Thoracic aorta (tissue), 2 donors: ENCODE measurements at regions not wholly inside any gene's neighbourhood (a gene's known extent, or its start where the extent isn't known, plus 50 kb on each side); places are given as distances from the start of the nearest gene placed in this dataset.

Experiments
- ATAC-seq: fragments of 150-250 bp; one replicate; pipeline ENCODE4 v1.8.0; 2017; ENCODE audit warnings: low read depth; ENCODE audit not compliant: insufficient number of reproducible peaks, low FRiP score
- DNase-seq: peaks from one replicate; pipeline ENCODE4 v3.0.0-alpha.2; 2020; ENCODE audit warnings: low spot score
- H3K27ac ChIP-seq, 2 donors: fragments of 200-600 bp; sonication (generic); 1 replicate in 1 of 2; 2 replicates in 1 of 2; pipeline ENCODE4 v1.5.1; 2016; ENCODE audit warnings: mild to moderate bottlenecking in 2 of 2, moderate library complexity in 2 of 2
- H3K27me3 ChIP-seq: fragments of 200-600 bp; sonication (generic); replicated peaks from 2 replicates; pipeline ENCODE4 v1.6.0; 2016; ENCODE audit warnings: mild to moderate bottlenecking; ENCODE audit not compliant: insufficient read depth
- H3K36me3 ChIP-seq: fragments of 200-600 bp; sonication (generic); one replicate; pipeline ENCODE4 v1.5.1; 2016
- H3K4me1 ChIP-seq, 2 donors: fragments of 200-600 bp; sonication (generic); 1 replicate in 1 of 2; 2 replicates in 1 of 2; pipeline versions ENCODE4 v1.5.1 to v1.6.0; 2016; ENCODE audit warnings: low read depth in 2 of 2, mild to moderate bottlenecking in 1 of 2; ENCODE audit not compliant: control insufficient read depth in 1 of 2
- H3K4me3 ChIP-seq: fragments of 200-600 bp; sonication (generic); 2 replicates; pipeline ENCODE4 v1.5.1; 2016; ENCODE audit warnings: mild to moderate bottlenecking
- H3K9me3 ChIP-seq: fragments of 200-600 bp; sonication (generic); 2 replicates; pipeline ENCODE4 v1.5.1; 2016
- CTCF ChIP-seq: fragments of 200-600 bp; sonication (generic); IDR thresholded peaks from one replicate; pipeline ENCODE4 v1.5.1; 2019; ENCODE audit warnings: antibody characterized with exemption

GRCh38 chr15:91407269-91407889 lies 307.3 kb downstream of the SV2B start:
- peaks cover 2 to 17% of the 10 kb centered on the region in 2 donors for H3K4me1 ChIP-seq
- ATAC-seq (no peak), DNase-seq (no peak)
- no peaks in the 10 kb centered on the region for H3K27me3 ChIP-seq
- no peak overlapping the region for H3K4me3 ChIP-seq
- H3K9me3 ChIP-seq = no peaks in the 10 kb centered on the region
- H3K36me3 ChIP-seq = no peaks in the 10 kb centered on the region
- no peak overlapping the region for H3K27ac ChIP-seq
- no peak for TF ChIP-seq CTCF

GRCh38 chr15:91408476-91409076 lies 308.5 kb downstream of the SV2B start:
- no peak for TF ChIP-seq CTCF
- H3K27ac ChIP-seq = no peak overlapping the region
- no peak for DNase-seq
- no peaks in the 10 kb centered on the region for H3K27me3 ChIP-seq
- no peak for ATAC-seq
- no peaks in the 10 kb centered on the region for H3K9me3 ChIP-seq
- peak overlapping the region; percentile 35 for H3K4me3 ChIP-seq
- H3K36me3 ChIP-seq = no peaks in the 10 kb centered on the region
- H3K4me1 ChIP-seq = peaks cover 2 to 24% of the 10 kb centered on the region in 2 donors

- Histone ChIP-seq H3K27me3 (no peaks in the 10 kb centered on the region), H3K4me3 (no peak overlapping the region), H3K27ac (no peak overlapping the region), H3K36me3 (no peaks in the 10 kb centered on the region), H3K9me3 (no peaks in the 10 kb centered on the region), H3K4me1 (peaks cover 2 to 24% of the 10 kb centered on the region in 2 donors)
- no peak for ATAC-seq
- no peak for DNase-seq
- TF ChIP-seq CTCF = no peak
These were observed 309.3 kb downstream of the SV2B start for GRCh38 chr15:91409387-91409786.

- Histone ChIP-seq H3K9me3 (no peaks in the 10 kb centered on the region), H3K27ac (no peak overlapping the region), H3K4me1 (peaks cover 2 to 24% of the 10 kb centered on the region in 2 donors), H3K4me3 (no peak overlapping the region), H3K36me3 (no peaks in the 10 kb centered on the region), H3K27me3 (no peaks in the 10 kb centered on the region)
- no peak for TF ChIP-seq CTCF
- ATAC-seq (no peak), DNase-seq (no peak)
These were observed 311.5 kb downstream of the SV2B start for GRCh38 chr15:91411586-91411985.

GRCh38 chr15:91412138-91412928 lies 312.3 kb downstream of the SV2B start:
- Histone ChIP-seq H3K27ac (no peak overlapping the region), H3K9me3 (no peaks in the 10 kb centered on the region), H3K36me3 (no peaks in the 10 kb centered on the region), H3K27me3 (no peaks in the 10 kb centered on the region), H3K4me3 (no peak overlapping the region), H3K4me1 (peaks cover 2 to 24% of the 10 kb centered on the region in 2 donors)
- DNase-seq (no peak), ATAC-seq (no peak)
- no peak for TF ChIP-seq CTCF
